ENCODE measurements at regions not wholly inside any gene's neighbourhood (a gene's known extent, or its start where the extent isn't known, plus 50 kb on each side); places are given as distances from the start of the nearest gene placed in this dataset.
"Not testable (repeated sequence)": the region's sequence is repeated elsewhere in the genome, so short reads cannot be mapped to it uniquely, and the experiment has no call there.

DNA sequence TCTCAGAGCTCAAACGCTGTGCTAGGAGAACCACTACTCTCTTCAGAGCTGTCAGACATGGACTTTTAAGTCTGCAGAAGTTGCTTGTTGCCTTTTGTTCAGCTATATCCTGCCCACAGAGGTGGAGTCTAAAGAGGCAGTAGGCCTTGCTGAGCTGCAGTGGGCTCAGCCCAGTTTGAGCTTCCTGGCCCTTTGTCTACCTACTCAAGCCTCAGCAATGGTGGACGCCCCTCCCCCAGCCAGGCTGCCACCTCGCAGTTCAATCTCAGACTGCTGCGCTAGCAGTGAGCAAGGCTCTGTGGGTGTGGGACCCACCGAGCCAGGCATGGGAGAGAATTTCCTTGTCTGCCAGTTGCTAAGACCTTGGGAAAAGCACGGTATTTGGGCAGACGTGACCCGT is 426.2 kb downstream of the PIK3C3 start:
- H3K27me3 ChIP-seq (ENCODE audit: control insufficient read depth in 1 of 2, insufficient read depth in 1 of 2, low read length in 2 of 2); H3K23ac ChIP-seq (ENCODE audit: low read length in 2 of 2); H2BK120ac ChIP-seq (ENCODE audit: low read depth, low read length); H4K8ac ChIP-seq (ENCODE audit: low read length); H3K9ac ChIP-seq (ENCODE audit: low read length); H2AFZ ChIP-seq (ENCODE audit: low read depth, low read length); H2AK5ac ChIP-seq (ENCODE audit: low read length, severe bottlenecking); H3K4me3 ChIP-seq (ENCODE audit: insufficient read depth in 1 of 2, low read depth in 1 of 2, low read length in 2 of 2); H2BK12ac ChIP-seq (ENCODE audit: low read length in 2 of 2); H3K18ac ChIP-seq (ENCODE audit: low read depth in 1 of 2, low read length in 2 of 2); H4K91ac ChIP-seq (ENCODE audit: low read length); H3K14ac ChIP-seq (ENCODE audit: low read length in 2 of 2); H3K27ac ChIP-seq (ENCODE audit: low read length, poor library complexity, severe bottlenecking); H3K4me2 ChIP-seq (ENCODE audit: low read length, poor library complexity, severe bottlenecking); H3K36me3 ChIP-seq (ENCODE audit: control insufficient read depth in 1 of 2, insufficient read depth in 2 of 2, low read depth in 1 of 2, low read length in 2 of 2); DNase-seq; H3K79me1 ChIP-seq (replicated peaks; ENCODE audit: low read length, poor library complexity, severe bottlenecking); H2BK5ac ChIP-seq (ENCODE audit: low read depth, low read length, poor library complexity, severe bottlenecking); H2BK15ac ChIP-seq (ENCODE audit: low read depth, poor library complexity, severe bottlenecking); H3K4ac ChIP-seq (ENCODE audit: low read depth in 1 of 2, low read length in 2 of 2); H3K4me1 ChIP-seq (ENCODE audit: control insufficient read depth, insufficient read depth, low read depth, low read length); H3K9me3 ChIP-seq (ENCODE audit: control insufficient read depth, low read length): not testable (repeated sequence)
- WGBS, result 90% methylated on average over 8 of the region's 8 CpGs

DNA sequence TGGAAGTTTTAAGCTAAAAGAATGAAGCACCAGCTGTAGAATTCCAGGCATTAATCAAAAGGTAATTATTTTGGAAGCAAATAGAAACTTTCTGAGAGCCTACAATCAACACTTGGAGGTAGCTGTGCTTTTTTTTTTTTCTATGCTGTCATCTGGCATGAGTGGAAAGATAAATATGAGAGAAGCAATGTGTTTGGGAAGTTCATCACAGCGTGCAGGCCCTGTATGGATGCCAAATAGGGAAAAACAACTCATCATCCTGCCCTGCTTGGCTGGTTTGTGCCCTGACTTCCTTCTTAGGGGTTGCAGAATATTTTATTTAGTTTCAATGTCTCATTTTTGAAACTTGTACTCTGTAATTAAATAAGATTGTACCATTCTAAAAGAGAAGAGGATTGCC is 437.4 kb downstream of the PIK3C3 start:
- no peaks in the 10 kb centered on the region for H3K4me1 ChIP-seq (ENCODE audit: control insufficient read depth, insufficient read depth, low read depth, low read length)
- H3K9ac ChIP-seq (ENCODE audit: low read length), result no peak overlapping the region
- H2AK5ac ChIP-seq (ENCODE audit: low read length, severe bottlenecking), result no peak overlapping the region
- no peak overlapping the region for H2BK120ac ChIP-seq (ENCODE audit: low read depth, low read length)
- H3K14ac ChIP-seq (ENCODE audit: low read length in 2 of 2), result no peak overlapping the region
- DNase-seq, result no peak
- no peaks in the 10 kb centered on the region for H3K79me1 ChIP-seq (replicated peaks; ENCODE audit: low read length, poor library complexity, severe bottlenecking)
- H2BK15ac ChIP-seq (ENCODE audit: low read depth, poor library complexity, severe bottlenecking), result no peak overlapping the region
- no peak overlapping the region for H2AFZ ChIP-seq (ENCODE audit: low read depth, low read length)
- no peaks in the 10 kb centered on the region for H3K27me3 ChIP-seq (ENCODE audit: control insufficient read depth in 1 of 2, insufficient read depth in 1 of 2, low read length in 2 of 2)
- no peak overlapping the region for H3K18ac ChIP-seq (ENCODE audit: low read depth in 1 of 2, low read length in 2 of 2)
- H3K23ac ChIP-seq (ENCODE audit: low read length in 2 of 2), result no peak overlapping the region
- H3K4me2 ChIP-seq (ENCODE audit: low read length, poor library complexity, severe bottlenecking), result no peak overlapping the region
- H4K91ac ChIP-seq (ENCODE audit: low read length), result no peak overlapping the region
- 86% methylated on average over 1 of the region's 1 CpG for WGBS
- H3K9me3 ChIP-seq (ENCODE audit: control insufficient read depth, low read length), result no peaks in the 10 kb centered on the region
- H3K27ac ChIP-seq (ENCODE audit: low read length, poor library complexity, severe bottlenecking), result no peak overlapping the region
- H3K36me3 ChIP-seq (ENCODE audit: control insufficient read depth in 1 of 2, insufficient read depth in 2 of 2, low read depth in 1 of 2, low read length in 2 of 2), result no peaks in the 10 kb centered on the region
- no peak overlapping the region for H3K4ac ChIP-seq (ENCODE audit: low read depth in 1 of 2, low read length in 2 of 2)
- no peak overlapping the region for H2BK5ac ChIP-seq (ENCODE audit: low read depth, low read length, poor library complexity, severe bottlenecking)
- H3K4me3 ChIP-seq (ENCODE audit: insufficient read depth in 1 of 2, low read depth in 1 of 2, low read length in 2 of 2), result no peak overlapping the region
- no peak overlapping the region for H4K8ac ChIP-seq (ENCODE audit: low read length)
- H2BK12ac ChIP-seq (ENCODE audit: low read length in 2 of 2), result no peak overlapping the region

DNA sequence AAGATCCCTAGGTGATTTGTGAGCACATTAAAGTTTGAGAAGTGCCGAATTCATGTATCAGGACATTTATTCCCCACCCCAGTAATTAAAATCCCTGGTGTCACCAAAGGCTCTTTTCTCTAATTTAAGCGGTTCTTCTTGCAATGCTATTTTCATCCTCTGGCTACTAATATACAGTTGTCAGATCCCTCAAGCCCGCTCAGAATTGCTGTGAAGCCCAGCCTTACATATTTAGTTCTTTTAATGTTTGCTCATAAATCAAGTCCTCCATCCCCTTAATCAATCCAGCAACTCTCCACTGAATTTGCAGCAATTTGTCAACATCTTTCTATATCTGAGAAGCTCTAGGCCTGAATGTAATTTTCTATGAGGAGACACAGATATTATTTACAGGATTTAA is 437.9 kb downstream of the PIK3C3 start:
- H2BK12ac ChIP-seq (ENCODE audit: low read length in 2 of 2), result no peak overlapping the region
- whole genome bisulfite sequencing, result 85% methylated on average over 3 of the region's 3 CpGs
- H3K27ac ChIP-seq (ENCODE audit: low read length, poor library complexity, severe bottlenecking), result no peak overlapping the region
- H3K14ac ChIP-seq (ENCODE audit: low read length in 2 of 2), result no peak overlapping the region
- DNase-seq, result no peak
- no peak overlapping the region for H3K18ac ChIP-seq (ENCODE audit: low read depth in 1 of 2, low read length in 2 of 2)
- H2BK120ac ChIP-seq (ENCODE audit: low read depth, low read length), result no peak overlapping the region
- no peak overlapping the region for H3K4me2 ChIP-seq (ENCODE audit: low read length, poor library complexity, severe bottlenecking)
- H4K91ac ChIP-seq (ENCODE audit: low read length), result no peak overlapping the region
- H2BK5ac ChIP-seq (ENCODE audit: low read depth, low read length, poor library complexity, severe bottlenecking), result no peak overlapping the region
- H3K4me1 ChIP-seq (ENCODE audit: control insufficient read depth, insufficient read depth, low read depth, low read length), result no peaks in the 10 kb centered on the region
- no peak overlapping the region for H2AFZ ChIP-seq (ENCODE audit: low read depth, low read length)
- no peak overlapping the region for H3K4me3 ChIP-seq (ENCODE audit: insufficient read depth in 1 of 2, low read depth in 1 of 2, low read length in 2 of 2)
- no peaks in the 10 kb centered on the region for H3K9me3 ChIP-seq (ENCODE audit: control insufficient read depth, low read length)
- no peak overlapping the region for H3K23ac ChIP-seq (ENCODE audit: low read length in 2 of 2)
- H4K8ac ChIP-seq (ENCODE audit: low read length), result no peak overlapping the region
- H3K4ac ChIP-seq (ENCODE audit: low read depth in 1 of 2, low read length in 2 of 2), result no peak overlapping the region
- H2AK5ac ChIP-seq (ENCODE audit: low read length, severe bottlenecking), result no peak overlapping the region
- H3K79me1 ChIP-seq (replicated peaks; ENCODE audit: low read length, poor library complexity, severe bottlenecking), result no peaks in the 10 kb centered on the region
- no peaks in the 10 kb centered on the region for H3K36me3 ChIP-seq (ENCODE audit: control insufficient read depth in 1 of 2, insufficient read depth in 2 of 2, low read depth in 1 of 2, low read length in 2 of 2)
- H2BK15ac ChIP-seq (ENCODE audit: low read depth, poor library complexity, severe bottlenecking), result no peak overlapping the region
- H3K9ac ChIP-seq (ENCODE audit: low read length), result no peak overlapping the region
- H3K27me3 ChIP-seq (ENCODE audit: control insufficient read depth in 1 of 2, insufficient read depth in 1 of 2, low read length in 2 of 2), result no peaks in the 10 kb centered on the region

DNA sequence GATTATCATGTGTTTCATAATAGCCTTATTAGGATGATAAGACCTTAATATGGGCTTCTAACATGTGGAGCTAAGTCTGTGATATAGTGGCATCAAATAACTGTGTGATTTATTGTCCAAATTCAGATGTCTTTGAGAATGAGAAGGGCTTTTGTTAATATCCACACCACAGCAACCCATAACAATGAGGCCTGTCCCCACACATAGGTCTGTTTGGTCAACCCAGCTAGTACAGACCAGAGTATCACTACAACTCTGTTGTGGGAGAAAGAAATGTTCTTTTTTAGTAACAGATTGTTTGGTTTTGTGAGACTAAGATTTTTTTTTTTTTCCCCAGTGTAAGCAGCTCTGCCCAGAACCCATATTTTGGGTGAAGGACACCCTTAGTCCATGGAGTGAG is 439.2 kb downstream of the PIK3C3 start:
- Histone ChIP-seq H3K4me1 (ENCODE audit: control insufficient read depth, insufficient read depth, low read depth, low read length) (no peaks in the 10 kb centered on the region), H4K91ac (ENCODE audit: low read length) (no peak overlapping the region), H4K8ac (ENCODE audit: low read length) (no peak overlapping the region), H3K27me3 (ENCODE audit: control insufficient read depth in 1 of 2, insufficient read depth in 1 of 2, low read length in 2 of 2) (no peaks in the 10 kb centered on the region), H3K27ac (ENCODE audit: low read length, poor library complexity, severe bottlenecking) (no peak overlapping the region), H2AK5ac (ENCODE audit: low read length, severe bottlenecking) (no peak overlapping the region), H3K14ac (ENCODE audit: low read length in 2 of 2) (no peak overlapping the region), H3K9ac (ENCODE audit: low read length) (no peak overlapping the region), H3K79me1 (replicated peaks; ENCODE audit: low read length, poor library complexity, severe bottlenecking) (no peaks in the 10 kb centered on the region), H3K4me3 (ENCODE audit: insufficient read depth in 1 of 2, low read depth in 1 of 2, low read length in 2 of 2) (no peak overlapping the region), H3K9me3 (ENCODE audit: control insufficient read depth, low read length) (no peaks in the 10 kb centered on the region), H2BK120ac (ENCODE audit: low read depth, low read length) (no peak overlapping the region), H2BK5ac (ENCODE audit: low read depth, low read length, poor library complexity, severe bottlenecking) (no peak overlapping the region), H2AFZ (ENCODE audit: low read depth, low read length) (no peak overlapping the region), H2BK12ac (ENCODE audit: low read length in 2 of 2) (no peak overlapping the region), H3K18ac (ENCODE audit: low read depth in 1 of 2, low read length in 2 of 2) (no peak overlapping the region), H3K4me2 (ENCODE audit: low read length, poor library complexity, severe bottlenecking) (no peak overlapping the region), H3K23ac (ENCODE audit: low read length in 2 of 2) (no peak overlapping the region), H3K4ac (ENCODE audit: low read depth in 1 of 2, low read length in 2 of 2) (no peak overlapping the region), H2BK15ac (ENCODE audit: low read depth, poor library complexity, severe bottlenecking) (no peak overlapping the region), H3K36me3 (ENCODE audit: control insufficient read depth in 1 of 2, insufficient read depth in 2 of 2, low read depth in 1 of 2, low read length in 2 of 2) (no peaks in the 10 kb centered on the region)
- no peak for DNase-seq

Data from mesenchymal stem cell (in vitro differentiated cells and primary cell).